Upper lobe of left lung (tissue), 6 donors: ENCODE measurements at regions not wholly inside any gene's neighbourhood (a gene's known extent, or its start where the extent isn't known, plus 50 kb on each side); places are given as distances from the start of the nearest gene placed in this dataset.

ENCODE experiments used
- ATAC-seq, 2 donors: fragments of 200-7000 bp; cut with Tn5 transposase; one replicate each; pipeline ENCODE4 v1.9.1; 2022; ENCODE audit warnings: mild to moderate bottlenecking in 2 of 2, moderate library complexity in 2 of 2; ENCODE audit not compliant: low FRiP score in 2 of 2
- DNase-seq, 2 donors: peaks; one replicate each; pipeline ENCODE4 v3.0.0-alpha.2; 2019 to 2020
- H3K27ac ChIP-seq, 4 donors: fragments of 200-600 bp; sonication (generic); one replicate each; pipeline ENCODE4 v1.5.1; 2016 to 2019
- H3K27me3 ChIP-seq, 4 donors: fragments of 200-600 bp; sonication (generic); one replicate each; pipeline ENCODE4 v1.5.1; 2017 to 2019
- H3K36me3 ChIP-seq, 4 donors: fragments of 200-600 bp; sonication (generic); one replicate each; pipeline ENCODE4 v1.5.1; 2016 to 2019
- H3K4me1 ChIP-seq, 4 donors: fragments of 200-600 bp; sonication (generic); one replicate each; pipeline ENCODE4 v1.5.1; 2018 to 2019
- H3K4me3 ChIP-seq, 4 donors: fragments of 200-600 bp; sonication (generic); one replicate each; pipeline ENCODE4 v1.5.1; 2017 to 2019; ENCODE audit warnings: mild to moderate bottlenecking in 2 of 4, moderate library complexity in 1 of 4
- H3K9me3 ChIP-seq, 4 donors: fragments of 200-600 bp; sonication (generic); one replicate each; pipeline ENCODE4 v1.5.1; 2018 to 2019
- CTCF ChIP-seq, 6 experiments: fragments of 450-650 bp in 4 of 6; fragments of 200-600 bp in 2 of 6; sonication (generic) in 2 of 6; IDR thresholded peaks; one replicate each; pipeline ENCODE4 v1.5.1; 2016 to 2019; ENCODE audit warnings: antibody characterized with exemption in 6 of 6
- EP300 ChIP-seq, 4 donors: sonication (generic); formaldehyde crosslinking; IDR thresholded peaks; one replicate each; pipeline ENCODE4 v1.5.1; 2017; ENCODE audit warnings: antibody characterized with exemption in 4 of 4, control low read depth in 2 of 4
- POLR2A ChIP-seq, 4 donors: fragments of 450-650 bp; IDR thresholded peaks; one replicate each; pipeline ENCODE4 v1.5.1; 2016 to 2017; ENCODE audit warnings: antibody characterized with exemption in 4 of 4, mild to moderate bottlenecking in 2 of 4
- POLR2AphosphoS5 ChIP-seq, 2 donors: sonication (generic); formaldehyde crosslinking; IDR thresholded peaks; one replicate each; pipeline ENCODE4 v1.5.1; 2017; ENCODE audit warnings: antibody characterized with exemption in 2 of 2
- WGBS, 2 donors: methylation state at CpG; one replicate each; pipeline ENCODE4 v1.1.5; 2017 to 2018; 5-methylcytosine and 5-hydroxymethylcytosine counted together
- donor health status: DM: no; HTN: no; CAD: no; lungs with moderate emphysema.
- donor health status: DM: no; HTN: yes; CAD: no; lungs with severe emphysema.

GRCh38 chr13:77986713-77987112, 68.1 kb upstream of the EDNRB start:
- H3K4me3 ChIP-seq = no peak overlapping the region
- H3K27me3 ChIP-seq = no peaks in the 10 kb centered on the region
- H3K36me3 ChIP-seq = no peaks in the 10 kb centered on the region
- no peak for DNase-seq
- ATAC-seq = peak in 1 of 2 donors; percentile 26
- no peak overlapping the region for H3K27ac ChIP-seq
- no peaks in the 10 kb centered on the region for H3K4me1 ChIP-seq
- WGBS, 2 donors = 90 to 96% methylated on average over 4 to 5 of the region's 5 CpGs
- TF ChIP-seq POLR2A (IDR thresholded peaks at IDR 0.05) = no peak
- no peak for TF ChIP-seq EP300 (IDR thresholded peaks at IDR 0.05)
- no peak for TF ChIP-seq CTCF (IDR thresholded peaks at IDR 0.05)
- no peak for TF ChIP-seq POLR2AphosphoS5 (IDR thresholded peaks at IDR 0.05)
- H3K9me3 ChIP-seq = no peaks in the 10 kb centered on the region

GRCh38 chr13:77985866-77986636, 67.4 kb upstream of the EDNRB start:
- Histone ChIP-seq H3K27me3 (no peaks in the 10 kb centered on the region), H3K36me3 (no peaks in the 10 kb centered on the region), H3K9me3 (no peaks in the 10 kb centered on the region), H3K4me1 (no peaks in the 10 kb centered on the region), H3K27ac (no peak overlapping the region), H3K4me3 (no peak overlapping the region)
- DNase-seq = no peak
- no peak for ATAC-seq
- 78 to 83% methylated on average over 3 of the region's 3 CpGs for WGBS, 2 donors
- TF ChIP-seq CTCF (IDR thresholded peaks at IDR 0.05) (no peak), POLR2A (IDR thresholded peaks at IDR 0.05) (no peak), POLR2AphosphoS5 (IDR thresholded peaks at IDR 0.05) (no peak), EP300 (IDR thresholded peaks at IDR 0.05) (no peak)

- no peak overlapping the region for H3K4me3 ChIP-seq
- peak overlapping the region in 2 of 4 donors; percentile 48 for H3K27ac ChIP-seq
- H3K9me3 ChIP-seq = no peaks in the 10 kb centered on the region
- TF ChIP-seq POLR2AphosphoS5 (IDR thresholded peaks at IDR 0.05) (no peak), POLR2A (IDR thresholded peaks at IDR 0.05) (no peak), CTCF (IDR thresholded peaks at IDR 0.05) (no peak), EP300 (IDR thresholded peaks at IDR 0.05) (no peak)
- ATAC-seq (no peak), DNase-seq (no peak)
- 49 to 64% methylated on average over 1 of the region's 1 CpG for WGBS, 2 donors
- H3K27me3 ChIP-seq = no peaks in the 10 kb centered on the region
- no peaks in the 10 kb centered on the region for H3K36me3 ChIP-seq
- no peaks in the 10 kb centered on the region for H3K4me1 ChIP-seq
Measured at GRCh38 chr13:77981281-77981881, 62.8 kb upstream of the EDNRB start.

GRCh38 chr13:77980592-77980991, 62.0 kb upstream of the EDNRB start:
- H3K4me3 ChIP-seq = no peak overlapping the region
- TF ChIP-seq POLR2A (IDR thresholded peaks at IDR 0.05) = no peak
- TF ChIP-seq EP300 (IDR thresholded peaks at IDR 0.05) = peak in 1 of 4 donors; percentile 38
- H3K36me3 ChIP-seq = no peaks in the 10 kb centered on the region
- H3K9me3 ChIP-seq = no peaks in the 10 kb centered on the region
- 54 to 55% methylated on average over 2 of the region's 2 CpGs for WGBS, 2 donors
- ATAC-seq (no peak), DNase-seq (peak in 1 of 2 donors; percentile 28)
- H3K4me1 ChIP-seq = no peaks in the 10 kb centered on the region
- no peaks in the 10 kb centered on the region for H3K27me3 ChIP-seq
- H3K27ac ChIP-seq = peak overlapping the region in 2 of 4 donors; percentile 48

- H3K4me1 ChIP-seq = no peaks in the 10 kb centered on the region
- no peaks in the 10 kb centered on the region for H3K36me3 ChIP-seq
- no peaks in the 10 kb centered on the region for H3K27me3 ChIP-seq
- ATAC-seq (no peak), DNase-seq (no peak)
- no peak overlapping the region for H3K4me3 ChIP-seq
- H3K9me3 ChIP-seq = no peaks in the 10 kb centered on the region
- TF ChIP-seq EP300 (IDR thresholded peaks at IDR 0.05) (no peak), CTCF (IDR thresholded peaks at IDR 0.05) (no peak), POLR2AphosphoS5 (IDR thresholded peaks at IDR 0.05) (no peak), POLR2A (IDR thresholded peaks at IDR 0.05) (no peak)
- no peak overlapping the region for H3K27ac ChIP-seq
- WGBS, 2 donors = 79 to 90% methylated on average over 3 of the region's 3 CpGs
Measured at GRCh38 chr13:77979721-77980385, 61.2 kb upstream of the EDNRB start.
